HCT116 (cell line): ENCODE measurements at regions not wholly inside any gene's neighbourhood (a gene's known extent, or its start where the extent isn't known, plus 50 kb on each side); places are given as distances from the start of the nearest gene placed in this dataset.

ENCODE experiments used
- ATAC-seq: fragments of 200-7000 bp; cut with Tn5 transposase; 2 replicates; pipeline ENCODE4 v1.9.1; 2020; ENCODE audit warnings: mild to moderate bottlenecking, moderate library complexity
- BruUV-seq: library from RNA; stranded (reverse); fragments of 400-500 nt; replicated peaks from 2 replicates; lab custom pipeline; 2021; lab: Mats Ljungman, UMichigan
- CTCF ChIA-PET: fragments of 300-600 bp; sonication (Branson Sonifier 250); formaldehyde crosslinking; loops from one replicate; lab custom pipeline; 2021; ENCODE audit warnings: antibody characterized with exemption; lab: Charles Lee
- POLR2A ChIA-PET: fragments of 300-600, 350-600 bp; sonication (Branson Sonifier 250); formaldehyde crosslinking; loops from one replicate; lab custom pipeline; 2021; ENCODE audit warnings: antibody characterized with exemption; lab: Charles Lee
- RAD21 ChIA-PET, 2 experiments: fragments of 300-600 bp; sonication (Branson Sonifier 250); formaldehyde crosslinking; loops; one replicate each; lab custom pipeline; 2023; ENCODE audit warnings: low total read pairs in 2 of 2; ENCODE audit not compliant: uncharacterized antibody in 2 of 2, unreplicated experiment in 2 of 2, low non-redundant PET in 1 of 2; lab: Charles Lee
- DNase-seq: peaks from one replicate; pipeline ENCODE4 v3.0.0-alpha.2; 2010; ENCODE audit warnings: low read depth, low spot score
- H2AFZ ChIP-seq: fragments of 200-600 bp; shearing (Covaris generic), sonication (generic); 2 replicates; pipeline ENCODE4 v1.6.1; 2017; ENCODE audit warnings: low read depth, mixed run types, mixed read lengths, antibody characterized with exemption, low read length; ENCODE audit not compliant: poor library complexity, severe bottlenecking
- H3K27ac ChIP-seq: 2 replicates; pipeline ENCODE4 v1.5.1; 2012; ENCODE audit warnings: low read depth, low read length
- H3K27me3 ChIP-seq: fragments of 200-600 bp; sonication (generic); 2 replicates; pipeline ENCODE4 v1.6.1; 2016; ENCODE audit warnings: mixed run types, low read length, mixed read lengths; ENCODE audit not compliant: insufficient read depth
- H3K36me3 ChIP-seq, 2 experiments: fragments of 200-500 bp in 1 of 2; fragments of 200-600 bp in 1 of 2; sonication (Bioruptor generic) in 1 of 2; sonication (generic) in 1 of 2; 2 replicates each; pipeline versions ENCODE4 v1.5.1 to v1.6.1; 2014 to 2016; ENCODE audit warnings: low read length in 2 of 2, inconsistent platforms in 1 of 2, mixed read lengths in 1 of 2, mixed run types in 1 of 2; ENCODE audit not compliant: insufficient read depth in 2 of 2, control insufficient read depth in 1 of 2
- H3K4me1 ChIP-seq, 2 experiments: fragments of 200-600 bp in 1 of 2; sonication (generic) in 1 of 2; 2 replicates each; pipeline versions ENCODE4 v1.5.1 to v1.6.1; 2012 to 2017; ENCODE audit warnings: low read length in 2 of 2, inconsistent platforms in 1 of 2, mild to moderate bottlenecking in 1 of 2, mixed read lengths in 1 of 2, mixed run types in 1 of 2, moderate library complexity in 1 of 2; ENCODE audit not compliant: insufficient read depth in 2 of 2, control insufficient read depth in 1 of 2
- H3K4me2 ChIP-seq: fragments of 200-600 bp; sonication (generic); 2 replicates; pipeline ENCODE4 v1.6.1; 2017; ENCODE audit warnings: mixed run types, low read length, mixed read lengths
- H3K4me3 ChIP-seq, 2 experiments: fragments of 200-600 bp in 1 of 2; sonication (generic) in 1 of 2; replicated peaks in 1 of 2; 2 replicates each; pipeline ENCODE4 v1.5.1; 2011 to 2016; ENCODE audit warnings: low read length in 2 of 2, control low read depth in 1 of 2, low read depth in 1 of 2, mild to moderate bottlenecking in 1 of 2, mixed read lengths in 1 of 2, mixed run types in 1 of 2
- H3K79me2 ChIP-seq: fragments of 200-600 bp; sonication (generic); 2 replicates; pipeline ENCODE4 v1.6.1; 2017; ENCODE audit warnings: mild to moderate bottlenecking, mixed run types, low read length, moderate library complexity, mixed read lengths; ENCODE audit not compliant: insufficient read depth
- H3K9ac ChIP-seq: fragments of 200-600 bp; sonication (generic); 2 replicates; pipeline ENCODE4 v1.6.1; 2016; ENCODE audit warnings: low read length, mixed read lengths
- H3K9me2 ChIP-seq: fragments of 200-600 bp; sonication (generic), shearing (Covaris generic); 2 replicates; pipeline ENCODE4 v1.6.1; 2017; ENCODE audit warnings: mixed run types, mild to moderate bottlenecking, moderate library complexity; ENCODE audit not compliant: insufficient read depth
- H3K9me3 ChIP-seq, 2 experiments: fragments of 200-500 bp in 1 of 2; fragments of 200-600 bp in 1 of 2; sonication (Bioruptor generic) in 1 of 2; sonication (generic) in 1 of 2; 2 replicates each; pipeline ENCODE4 v1.6.1; 2014 to 2017; ENCODE audit warnings: low read length in 2 of 2, mixed read lengths in 2 of 2, inconsistent platforms in 1 of 2, low read depth in 1 of 2, mild to moderate bottlenecking in 1 of 2, mixed run types in 1 of 2, moderate library complexity in 1 of 2; ENCODE audit not compliant: control insufficient read depth in 1 of 2, insufficient read depth in 1 of 2
- H4K20me1 ChIP-seq: fragments of 200-600 bp; sonication (generic), shearing (Covaris generic); 2 replicates; pipeline ENCODE4 v1.6.1; 2017; ENCODE audit warnings: mixed run types, mild to moderate bottlenecking, moderate library complexity; ENCODE audit not compliant: insufficient read depth
- CTCF ChIP-seq, 3 experiments: fragments of 200-600 bp in 1 of 3; sonication (generic) in 1 of 3; IDR thresholded peaks in 2 of 3; conservative IDR thresholded peaks in 1 of 3; 2 replicates each; pipeline ENCODE4 v1.5.1; 2012 to 2017; ENCODE audit warnings: low read depth in 2 of 3, low read length in 2 of 3, antibody characterized with exemption in 1 of 3, borderline replicate concordance in 1 of 3, control low read depth in 1 of 3, mild to moderate bottlenecking in 1 of 3, mixed read lengths in 1 of 3, mixed run types in 1 of 3, moderate library complexity in 1 of 3; ENCODE audit not compliant: insufficient read depth in 1 of 3
- EGR1 ChIP-seq: IDR thresholded peaks from 2 replicates; pipeline ENCODE4 v1.6.1; 2012; ENCODE audit warnings: low read depth
- ELF1 ChIP-seq: IDR thresholded peaks from 2 replicates; pipeline ENCODE4 v1.6.1; 2012; ENCODE audit warnings: low read depth, borderline replicate concordance
- EZH2 ChIP-seq: fragments of 200-600 bp; sonication (generic); IDR thresholded peaks from 2 replicates; pipeline ENCODE4 v1.6.1; 2017; ENCODE audit warnings: antibody characterized with exemption, mixed run types
- EZH2phosphoT487 ChIP-seq: fragments of 200-600 bp; IDR thresholded peaks from 2 replicates; pipeline ENCODE4 v1.6.1; 2018; ENCODE audit warnings: antibody characterized with exemption, borderline replicate concordance
- MAX ChIP-seq: IDR thresholded peaks from 2 replicates; pipeline ENCODE4 v1.6.1; 2012
- POLR2A ChIP-seq: IDR thresholded peaks from 2 replicates; pipeline ENCODE4 v1.7.0; 2011; ENCODE audit warnings: borderline replicate concordance; ENCODE audit not compliant: insufficient read depth, insufficient read length; ENCODE audit errors: extremely low read depth
- POLR2AphosphoS5 ChIP-seq: IDR thresholded peaks from 2 replicates; pipeline ENCODE4 v1.6.1; 2011; ENCODE audit warnings: mild to moderate bottlenecking, low read depth, low read length, moderate library complexity
- RAD21 ChIP-seq: IDR thresholded peaks from 2 replicates; pipeline ENCODE4 v1.6.1; 2012; ENCODE audit warnings: low read depth, mild to moderate bottlenecking
- YY1 ChIP-seq: IDR thresholded peaks from 2 replicates; pipeline ENCODE4 v1.6.1; 2011; ENCODE audit warnings: low read length, low read depth, moderate library complexity, mild to moderate bottlenecking; ENCODE audit not compliant: insufficient replicate concordance; ENCODE audit errors: extremely low read depth
- ZBTB33 ChIP-seq: IDR thresholded peaks from 2 replicates; pipeline ENCODE4 v1.6.1; 2011; ENCODE audit warnings: mild to moderate bottlenecking, low read length, moderate library complexity; ENCODE audit not compliant: insufficient replicate concordance; ENCODE audit errors: extremely low read depth
- intact Hi-C: fragments of 100-400 bp; cut with micrococcal nuclease; formaldehyde crosslinking; loops from 2 replicates; pipeline ENCODE4 v1.10.0; 2022

GRCh38 chr10:64637939-64638338 is 1116.7 kb downstream of the REEP3 start (continued):
- no peak for TF ChIP-seq ELF1

GRCh38 chr10:64648915-64649314 is 1127.7 kb downstream of the REEP3 start:
- Histone ChIP-seq H3K27me3 (no peaks in the 10 kb centered on the region), H3K4me3 (no peak overlapping the region), H3K4me1 (no peaks in the 10 kb centered on the region; a peak in 1 of 4 replicates), H3K36me3 (no peaks in the 10 kb centered on the region), H3K9me2 (no peaks in the 10 kb centered on the region), H3K4me2 (no peak overlapping the region)
- DNase-seq (peak; percentile 26), ATAC-seq (peak; percentile 97)
- TF ChIP-seq ZBTB33 (no peak), EGR1 (no peak), MAX (no peak), EZH2phosphoT487 (no peak), CTCF (IDR thresholded peaks at IDR 0.05 in 2 of 3, conservative IDR thresholded peaks at IDR 0.05 in 1 of 3; ENCODE audit: borderline replicate concordance in 1 of 3, insufficient read depth in 1 of 3, low read depth in 2 of 3, low read length in 2 of 3) (peak in 2 of 3 experiments; percentile 31 to 43; a peak in 3 of 6 replicates), RAD21 (0 out of 2 replicates have a peak, but pooled peaks have one; percentile 7), ELF1 (no peak), YY1 (no peak), EZH2 (no peak), POLR2A (no peak), POLR2AphosphoS5 (no peak)
- TF ChIP-seq, all 23 proteins: peak for 2
- Histone ChIP-seq H3K9me3 (no peaks in the 10 kb centered on the region), H3K27ac (no peak overlapping the region), H3K9ac (no peak overlapping the region), H3K79me2 (no peaks in the 10 kb centered on the region), H2AFZ (peak overlapping the region; percentile 29), H4K20me1 (no peaks in the 10 kb centered on the region)
- ChIA-PET RAD21 (no interaction called here), POLR2A (no interaction called here), CTCF (interaction anchor here (1.0 to 1.4 kb wide), 2 partner anchors 18 to 218 kb away, joined by 3 read pairs; no protein-coding TSS in a partner anchor)
- intact Hi-C loops, result no loop called here
- BruUV-seq, result no TSS peak
